K562 (cell line): ENCODE measurements at regions not wholly inside any gene's neighbourhood (a gene's known extent, or its start where the extent isn't known, plus 50 kb on each side); places are given as distances from the start of the nearest gene placed in this dataset.
A peak's percentile ranks its signal among the peaks of the same experiment; 100 is the strongest.

ENCODE experiments used
- ATAC-seq: fragments of 200-7000 bp; cut with Tn5 transposase; 3 replicates; pipeline ENCODE4 v1.9.1; 2020; ENCODE audit warnings: moderate library complexity
- BruUV-seq: library from RNA; stranded (reverse); fragments of 400-500 nt; replicated peaks from 2 replicates; lab custom pipeline; 2021; lab: Mats Ljungman, UMichigan
- CTCF ChIA-PET: fragments of 300-600 bp; formaldehyde crosslinking; extraction: SDS; loops from one replicate; lab custom pipeline; 2021; ENCODE audit warnings: low intra/inter-chr PET ratio; lab: Yijun Ruan, JAX
- POLR2A ChIA-PET: fragments of 300-600, 350-650 bp; sonication (Branson Sonifier 250); formaldehyde crosslinking; extraction: SDS; loops from one replicate; lab custom pipeline; 2021; ENCODE audit warnings: antibody characterized with exemption, inconsistent platforms; lab: Yijun Ruan, JAX
- DNase-seq, 4 experiments: peaks; one replicate each; pipeline versions ENCODE4 v3.0.0 to v3.0.0-alpha.2; 2011 to 2018; ENCODE audit warnings: low spot score in 3 of 4, mixed read lengths in 3 of 4; ENCODE audit errors: extremely low read depth in 1 of 4
- FAIRE-seq: peaks from 2 replicates; lab custom pipeline; 2011; peaks lifted over from hg19 to GRCh38; lab: Jason Lieb, UNC
- H2AFZ ChIP-seq: 2 replicates; pipeline ENCODE4 v1.6.0; 2011; ENCODE audit warnings: low read depth, low read length, control low read depth, inconsistent platforms
- H3K27ac ChIP-seq: fragments of 200-600 bp; 3 replicates; pipeline ENCODE4 v1.8.0; 2011; ENCODE audit warnings: low read depth, mild to moderate bottlenecking, control low read depth, inconsistent platforms, low read length, moderate library complexity, mixed read lengths; ENCODE audit errors: extremely low read depth
- H3K27me3 ChIP-seq, 2 experiments: fragments of 300-600 bp in 1 of 2; 2 replicates in 1 of 2; 3 replicates in 1 of 2; pipeline versions ENCODE4 v1.6.0 to v1.8.0; 2011; ENCODE audit warnings: inconsistent platforms in 2 of 2, low read length in 2 of 2, mild to moderate bottlenecking in 1 of 2, mixed read lengths in 1 of 2, moderate library complexity in 1 of 2; ENCODE audit not compliant: control insufficient read depth in 2 of 2, insufficient read depth in 2 of 2
- H3K36me3 ChIP-seq: fragments of 300-600 bp; 3 replicates; pipeline ENCODE4 v1.8.0; 2011; ENCODE audit warnings: mild to moderate bottlenecking, low read length, inconsistent platforms; ENCODE audit not compliant: control insufficient read depth, insufficient read depth
- H3K4me1 ChIP-seq, 2 experiments: fragments of 200-600 bp in 1 of 2; replicated peaks in 1 of 2; 2 replicates in 1 of 2; 3 replicates in 1 of 2; pipeline versions ENCODE4 v1.5.1 to v1.8.0; 2011; ENCODE audit warnings: inconsistent platforms in 2 of 2, low read length in 2 of 2, mild to moderate bottlenecking in 1 of 2, mixed read lengths in 1 of 2, moderate library complexity in 1 of 2; ENCODE audit not compliant: control insufficient read depth in 2 of 2, insufficient read depth in 2 of 2
- H3K4me2 ChIP-seq: 2 replicates; pipeline ENCODE4 v1.6.1; 2011; ENCODE audit warnings: low read length, control low read depth, inconsistent platforms, mixed read lengths; ENCODE audit not compliant: insufficient read depth
- H3K4me3 ChIP-seq: fragments of 200-600 bp; sonication (generic), shearing (Covaris generic); 2 replicates; pipeline ENCODE4 v1.5.1; 2016; ENCODE audit warnings: control low read depth, inconsistent platforms
- H3K79me2 ChIP-seq: fragments of 200-600 bp; 3 replicates; pipeline ENCODE4 v1.8.0; 2011; ENCODE audit warnings: low read length, inconsistent platforms; ENCODE audit not compliant: control insufficient read depth, insufficient read depth
- H3K9ac ChIP-seq, 2 experiments: 2 replicates each; pipeline versions ENCODE4 v1.6.0 to v1.6.1; 2011; ENCODE audit warnings: low read depth in 2 of 2, low read length in 2 of 2, control low read depth in 1 of 2, inconsistent platforms in 1 of 2, mild to moderate bottlenecking in 1 of 2, mixed read lengths in 1 of 2; ENCODE audit not compliant: insufficient read depth in 1 of 2
- H3K9me1 ChIP-seq: one replicate; pipeline ENCODE4 v1.6.0; 2011; ENCODE audit warnings: inconsistent platforms, mild to moderate bottlenecking, low read length, moderate library complexity; ENCODE audit not compliant: control insufficient read depth, insufficient read depth
- H3K9me3 ChIP-seq: replicated peaks from 2 replicates; pipeline ENCODE4 v1.5.1; 2011; ENCODE audit warnings: low read depth, low read length, inconsistent platforms; ENCODE audit not compliant: control insufficient read depth, insufficient read depth
- H4K20me1 ChIP-seq: replicated peaks from 2 replicates; pipeline ENCODE4 v1.6.1; 2011; ENCODE audit warnings: low read length, inconsistent platforms, mixed read lengths; ENCODE audit not compliant: control insufficient read depth, insufficient read depth
- CEBPB ChIP-seq: fragments of 450-650 bp; IDR thresholded peaks from 2 replicates; pipeline ENCODE4 v1.6.1; 2016; ENCODE audit warnings: missing genetic modification characterization, missing compliant biosample characterization
- CEBPG ChIP-seq, 3 experiments: fragments of 200-800 bp in 1 of 3; sonication (Bioruptor generic) in 1 of 3; sonication (generic) in 1 of 3; formaldehyde crosslinking in 1 of 3; IDR thresholded peaks in 2 of 3; conservative IDR thresholded peaks in 1 of 3; 2 replicates each; pipeline versions ENCODE4 v1.6.1 to v1.8.0; 2016 to 2022; ENCODE audit warnings: missing compliant biosample characterization in 2 of 3, missing genetic modification characterization in 2 of 3, mild to moderate bottlenecking in 1 of 3, missing genetic modification reagents in 1 of 3
- EZH2 ChIP-seq: IDR thresholded peaks from 2 replicates; pipeline ENCODE4 v1.6.1; 2012; ENCODE audit warnings: low read depth, mild to moderate bottlenecking, inconsistent platforms, low read length, borderline replicate concordance
- FOXA1 ChIP-seq: fragments of 450-650 bp; IDR thresholded peaks from 2 replicates; pipeline ENCODE4 v1.6.1; 2016; ENCODE audit warnings: mild to moderate bottlenecking, borderline replicate concordance
- IRF9 ChIP-seq: fragments of 450-650 bp; IDR thresholded peaks from 2 replicates; pipeline ENCODE4 v1.6.1; 2016; ENCODE audit warnings: missing biosample characterization, missing genetic modification characterization
- L3MBTL2 ChIP-seq: fragments of 450-650 bp; IDR thresholded peaks from 2 replicates; pipeline ENCODE4 v1.6.1; 2016; ENCODE audit warnings: mild to moderate bottlenecking, moderate library complexity
- NFIX ChIP-seq: fragments of 250-450 bp; sonication (Bioruptor Pico); IDR thresholded peaks from 2 replicates; pipeline ENCODE4 v1.4.0; 2020; ENCODE audit warnings: low read depth, mild to moderate bottlenecking, moderate library complexity
- RB1 ChIP-seq: fragments of 450-650 bp; IDR thresholded peaks from 2 replicates; pipeline ENCODE4 v1.6.1; 2017; ENCODE audit warnings: low read depth, mild to moderate bottlenecking
- ZNF778 ChIP-seq: fragments of 450-650 bp; formaldehyde crosslinking; IDR thresholded peaks from 2 replicates; pipeline ENCODE4 v1.4.0; 2020; ENCODE audit warnings: mild to moderate bottlenecking, moderate library complexity
- ZSCAN32 ChIP-seq: fragments of 450-650 bp; formaldehyde crosslinking; IDR thresholded peaks from 2 replicates; pipeline ENCODE4 v1.4.0; 2020; ENCODE audit warnings: mild to moderate bottlenecking, moderate library complexity
- WGBS: fragments of 100-300 bp; shearing (Covaris generic); methylation state at CpG from one replicate; pipeline ENCODE4 v1.1.6; 2016; ENCODE audit warnings: low coverage, mixed read lengths; ENCODE audit not compliant: insufficient coverage; ENCODE audit errors: missing lambda C conversion rate; 5-methylcytosine and 5-hydroxymethylcytosine counted together
- in situ Hi-C: fragments of 300-500 bp; cut with MboI; formaldehyde crosslinking; loops from 4 replicates; pipeline ENCODE4 v1.15.0; 2018; ENCODE audit warnings: inconsistent platforms, mixed read lengths
- intact Hi-C: fragments of 100-400 bp; cut with micrococcal nuclease; formaldehyde crosslinking; loops from 2 replicates; pipeline ENCODE4 v1.14.2; 2022
- TF ChIP-seq, protein P1 (sequence below): fragments of 450-650 bp; formaldehyde crosslinking; IDR thresholded peaks from 2 replicates; pipeline ENCODE4 v1.4.0; 2022; ENCODE audit warnings: mild to moderate bottlenecking, moderate library complexity
- TF ChIP-seq, protein P2 (sequence below), 2 experiments: fragments of 450-650 bp in 1 of 2; sonication (generic) in 1 of 2; formaldehyde crosslinking in 1 of 2; IDR thresholded peaks in 1 of 2; conservative IDR thresholded peaks in 1 of 2; 2 replicates each; pipeline versions ENCODE4 v1.6.1 to v1.8.1; 2016 to 2023; ENCODE audit warnings: mild to moderate bottlenecking in 2 of 2, moderate library complexity in 2 of 2, inconsistent platforms in 1 of 2, missing genetic modification reagents in 1 of 2
- TF ChIP-seq, protein P3 (sequence below): fragments of 450-650 bp; formaldehyde crosslinking; IDR thresholded peaks from 2 replicates; pipeline ENCODE4 v1.4.0; 2020; ENCODE audit warnings: mild to moderate bottlenecking

GRCh38 chr3:167886690-167887089 lies 151.2 kb downstream of the SERPINI1 start:
- in situ Hi-C loops = no loop called here

More at GRCh38 chr3:167886690-167887089, 151.2 kb downstream of the SERPINI1 start:
- Histone ChIP-seq H2AFZ (no peak overlapping the region), H3K4me2 (no peak overlapping the region), H3K4me3 (no peak overlapping the region), H3K27ac (no peak overlapping the region), H3K9me3 (no peaks in the 10 kb centered on the region), H3K36me3 (no peaks in the 10 kb centered on the region)
- intact Hi-C loops = no loop called here
- no peak for FAIRE-seq
- no TSS peak for BruUV-seq
- CTCF ChIA-PET = no interaction called here
- 6% methylated on average over 2 of the region's 2 CpGs for WGBS
- no peak for TF ChIP-seq ZNF778 (CRISPR knock-in tag)
- 0 out of 2 replicates have a peak, but pooled peaks have one; percentile 14 for TF ChIP-seq NFIX (CRISPR knock-in tag)
- no peak for TF ChIP-seq RB1
- no peak for TF ChIP-seq CEBPG (CRISPR knock-in tag; IDR thresholded peaks at IDR 0.05)
- TF ChIP-seq CEBPG (tag; conservative IDR thresholded peaks at IDR 0.05 in 1 of 2, IDR thresholded peaks at IDR 0.05 in 1 of 2) = peak; percentile 88 to 98
- TF ChIP-seq, protein P1, sequence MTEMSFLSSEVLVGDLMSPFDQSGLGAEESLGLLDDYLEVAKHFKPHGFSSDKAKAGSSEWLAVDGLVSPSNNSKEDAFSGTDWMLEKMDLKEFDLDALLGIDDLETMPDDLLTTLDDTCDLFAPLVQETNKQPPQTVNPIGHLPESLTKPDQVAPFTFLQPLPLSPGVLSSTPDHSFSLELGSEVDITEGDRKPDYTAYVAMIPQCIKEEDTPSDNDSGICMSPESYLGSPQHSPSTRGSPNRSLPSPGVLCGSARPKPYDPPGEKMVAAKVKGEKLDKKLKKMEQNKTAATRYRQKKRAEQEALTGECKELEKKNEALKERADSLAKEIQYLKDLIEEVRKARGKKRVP (CRISPR knock-in tag) = peak; percentile 89
- TF ChIP-seq L3MBTL2 = no peak
- TF ChIP-seq, protein P2, sequence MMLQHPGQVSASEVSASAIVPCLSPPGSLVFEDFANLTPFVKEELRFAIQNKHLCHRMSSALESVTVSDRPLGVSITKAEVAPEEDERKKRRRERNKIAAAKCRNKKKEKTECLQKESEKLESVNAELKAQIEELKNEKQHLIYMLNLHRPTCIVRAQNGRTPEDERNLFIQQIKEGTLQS (IDR thresholded peaks at IDR 0.05) = peak; percentile 63
- TF ChIP-seq, protein P2 (CRISPR knock-in tag; conservative IDR thresholded peaks at IDR 0.05) = no peak
- no peak for TF ChIP-seq EZH2
- TF ChIP-seq IRF9 (tag) = peak; percentile 62; the same call in 1 of the 2 replicates
- TF ChIP-seq ZSCAN32 (CRISPR knock-in tag) = peak; percentile 86
- TF ChIP-seq, protein P3, sequence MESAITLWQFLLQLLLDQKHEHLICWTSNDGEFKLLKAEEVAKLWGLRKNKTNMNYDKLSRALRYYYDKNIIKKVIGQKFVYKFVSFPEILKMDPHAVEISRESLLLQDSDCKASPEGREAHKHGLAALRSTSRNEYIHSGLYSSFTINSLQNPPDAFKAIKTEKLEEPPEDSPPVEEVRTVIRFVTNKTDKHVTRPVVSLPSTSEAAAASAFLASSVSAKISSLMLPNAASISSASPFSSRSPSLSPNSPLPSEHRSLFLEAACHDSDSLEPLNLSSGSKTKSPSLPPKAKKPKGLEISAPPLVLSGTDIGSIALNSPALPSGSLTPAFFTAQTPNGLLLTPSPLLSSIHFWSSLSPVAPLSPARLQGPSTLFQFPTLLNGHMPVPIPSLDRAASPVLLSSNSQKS (CRISPR knock-in tag) = no peak
- TF ChIP-seq FOXA1 = no peak
- 0 out of 2 replicates have a peak, but pooled peaks have one; percentile 27 for TF ChIP-seq CEBPB (tag)
- TF ChIP-seq, all 486 proteins: peak for 7
- no peaks in the 10 kb centered on the region for H3K79me2 ChIP-seq
- H3K9ac ChIP-seq = no peak overlapping the region
- no peaks in the 10 kb centered on the region for H3K4me1 ChIP-seq
- POLR2A ChIA-PET = no interaction called here
- no peak for DNase-seq
- H3K27me3 ChIP-seq = no peaks in the 10 kb centered on the region
- no peaks in the 10 kb centered on the region for H3K9me1 ChIP-seq
- ATAC-seq = no peak
- H4K20me1 ChIP-seq = no peaks in the 10 kb centered on the region
